Nephron progenitor cell (in vitro differentiated cells): ENCODE measurements at regions not wholly inside any gene's neighbourhood (a gene's known extent, or its start where the extent isn't known, plus 50 kb on each side); places are given as distances from the start of the nearest gene placed in this dataset.

Experiments used
- DNase-seq: peaks from one replicate; pipeline ENCODE4 v3.0.0; 2021
- H3K27ac Mint-ChIP-seq: 2 replicates; pipeline ENCODE4 v1.8.0; 2021; ENCODE audit warnings: mild to moderate bottlenecking, moderate library complexity, mixed read lengths
- H3K27me3 Mint-ChIP-seq: 2 replicates; pipeline ENCODE4 v1.8.0; 2021; ENCODE audit warnings: mild to moderate bottlenecking, low read depth, mixed read lengths; ENCODE audit not compliant: poor library complexity
- H3K36me3 Mint-ChIP-seq: 2 replicates; pipeline ENCODE4 v1.8.0; 2021; ENCODE audit warnings: low read depth, mixed read lengths
- H3K4me1 Mint-ChIP-seq: 2 replicates; pipeline ENCODE4 v1.8.0; 2021; ENCODE audit warnings: mixed read lengths
- H3K4me3 Mint-ChIP-seq: 2 replicates; pipeline ENCODE4 v1.8.0; 2021; ENCODE audit warnings: mild to moderate bottlenecking, moderate library complexity, mixed read lengths
- H3K9me3 Mint-ChIP-seq: 2 replicates; pipeline ENCODE4 v1.8.0; 2021; ENCODE audit warnings: mild to moderate bottlenecking, moderate library complexity, mixed read lengths
- TF ChIP-seq, protein P1 (sequence below): fragments of 200-600 bp; sonication (generic); IDR thresholded peaks from 2 replicates; pipeline ENCODE4 v1.5.0; 2021; ENCODE audit warnings: antibody characterized with exemption

DNA sequence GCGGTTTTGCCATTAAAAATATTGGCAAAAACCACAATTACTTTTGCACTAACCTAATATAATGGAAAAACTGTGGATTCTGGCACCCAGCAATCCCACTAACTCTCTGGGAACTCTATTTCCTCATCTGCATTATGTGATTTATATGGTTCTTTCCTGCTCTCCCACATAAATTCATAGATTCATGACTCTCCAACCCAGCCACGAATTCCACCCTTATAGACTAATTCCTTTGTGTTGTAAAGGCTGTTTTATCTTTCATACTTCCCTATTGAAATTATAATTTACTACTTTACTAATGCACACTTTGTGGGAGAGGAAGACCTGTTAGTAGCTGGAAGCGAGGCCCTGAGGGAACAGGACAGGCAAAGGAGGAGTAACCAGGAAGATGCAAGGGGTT lies 88.4 kb upstream of the GNAO1 start:
- H3K36me3 Mint-ChIP-seq, result no peaks in the 10 kb centered on the region
- H3K27ac Mint-ChIP-seq, result no peak overlapping the region
- TF ChIP-seq, protein P1, sequence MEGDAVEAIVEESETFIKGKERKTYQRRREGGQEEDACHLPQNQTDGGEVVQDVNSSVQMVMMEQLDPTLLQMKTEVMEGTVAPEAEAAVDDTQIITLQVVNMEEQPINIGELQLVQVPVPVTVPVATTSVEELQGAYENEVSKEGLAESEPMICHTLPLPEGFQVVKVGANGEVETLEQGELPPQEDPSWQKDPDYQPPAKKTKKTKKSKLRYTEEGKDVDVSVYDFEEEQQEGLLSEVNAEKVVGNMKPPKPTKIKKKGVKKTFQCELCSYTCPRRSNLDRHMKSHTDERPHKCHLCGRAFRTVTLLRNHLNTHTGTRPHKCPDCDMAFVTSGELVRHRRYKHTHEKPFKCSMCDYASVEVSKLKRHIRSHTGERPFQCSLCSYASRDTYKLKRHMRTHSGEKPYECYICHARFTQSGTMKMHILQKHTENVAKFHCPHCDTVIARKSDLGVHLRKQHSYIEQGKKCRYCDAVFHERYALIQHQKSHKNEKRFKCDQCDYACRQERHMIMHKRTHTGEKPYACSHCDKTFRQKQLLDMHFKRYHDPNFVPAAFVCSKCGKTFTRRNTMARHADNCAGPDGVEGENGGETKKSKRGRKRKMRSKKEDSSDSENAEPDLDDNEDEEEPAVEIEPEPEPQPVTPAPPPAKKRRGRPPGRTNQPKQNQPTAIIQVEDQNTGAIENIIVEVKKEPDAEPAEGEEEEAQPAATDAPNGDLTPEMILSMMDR, result no peak
- no peaks in the 10 kb centered on the region for H3K9me3 Mint-ChIP-seq
- H3K4me1 Mint-ChIP-seq, result peaks cover 43% of the 10 kb centered on the region
- no peak overlapping the region for H3K4me3 Mint-ChIP-seq
- peaks cover 26% of the 10 kb centered on the region for H3K27me3 Mint-ChIP-seq
- DNase-seq, result no peak

DNA sequence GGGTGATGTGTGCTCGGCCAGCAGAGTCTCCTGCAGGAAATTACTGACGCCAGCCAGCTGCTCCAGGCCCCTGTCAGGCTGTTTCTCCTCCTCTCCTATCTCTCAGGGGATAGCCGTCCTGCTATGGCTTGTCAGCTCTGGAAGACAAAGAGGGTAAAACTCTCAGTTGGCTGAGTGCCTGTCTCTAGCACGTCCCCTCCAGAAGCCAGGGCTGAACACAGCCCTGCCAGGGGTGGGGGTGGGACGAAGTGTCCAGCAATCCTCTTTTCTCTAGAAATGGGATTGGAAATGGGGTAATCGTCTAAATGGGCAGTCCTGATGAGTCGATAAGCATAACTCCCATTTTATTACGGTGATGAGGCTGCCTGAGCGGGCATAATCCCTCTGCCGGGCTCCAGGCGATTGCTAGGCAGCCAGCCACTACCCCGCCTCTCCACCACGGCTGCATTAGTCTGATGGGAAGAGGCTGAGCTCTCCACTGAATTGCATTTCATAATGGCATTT lies 89.1 kb upstream of the GNAO1 start:
- H3K27ac Mint-ChIP-seq, result no peak overlapping the region
- peaks cover 28% of the 10 kb centered on the region for H3K27me3 Mint-ChIP-seq
- no peak overlapping the region for H3K4me3 Mint-ChIP-seq
- peak; percentile 11 for DNase-seq
- H3K36me3 Mint-ChIP-seq, result no peaks in the 10 kb centered on the region
- TF ChIP-seq, protein P1, result no peak
- H3K4me1 Mint-ChIP-seq, result peaks cover 43% of the 10 kb centered on the region
- H3K9me3 Mint-ChIP-seq, result no peaks in the 10 kb centered on the region

DNA sequence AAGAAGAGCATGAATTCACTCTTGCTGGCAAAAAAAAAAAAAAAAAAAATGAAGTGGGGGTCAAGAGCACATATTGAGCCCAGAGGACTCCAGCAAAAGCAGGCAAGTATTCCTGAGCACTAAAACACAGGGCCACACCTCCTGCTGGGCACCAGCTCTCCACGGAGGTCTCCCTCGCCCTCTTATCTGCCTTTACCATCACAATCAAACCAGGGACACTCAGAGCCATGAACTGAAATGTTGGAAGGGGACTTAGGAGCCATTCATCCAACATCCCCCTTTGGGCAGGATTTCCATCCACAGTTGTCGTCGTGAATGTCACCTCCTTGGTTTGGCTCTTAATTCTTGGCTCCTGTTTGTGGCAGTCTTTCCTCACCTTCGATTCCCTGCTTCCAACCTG lies 89.8 kb upstream of the GNAO1 start:
- peaks cover 43% of the 10 kb centered on the region for H3K4me1 Mint-ChIP-seq
- TF ChIP-seq, protein P1, result no peak
- no peak overlapping the region for H3K4me3 Mint-ChIP-seq
- H3K36me3 Mint-ChIP-seq, result no peaks in the 10 kb centered on the region
- H3K27ac Mint-ChIP-seq, result no peak overlapping the region
- no peak for DNase-seq
- H3K27me3 Mint-ChIP-seq, result peaks cover 28% of the 10 kb centered on the region
- no peaks in the 10 kb centered on the region for H3K9me3 Mint-ChIP-seq

DNA sequence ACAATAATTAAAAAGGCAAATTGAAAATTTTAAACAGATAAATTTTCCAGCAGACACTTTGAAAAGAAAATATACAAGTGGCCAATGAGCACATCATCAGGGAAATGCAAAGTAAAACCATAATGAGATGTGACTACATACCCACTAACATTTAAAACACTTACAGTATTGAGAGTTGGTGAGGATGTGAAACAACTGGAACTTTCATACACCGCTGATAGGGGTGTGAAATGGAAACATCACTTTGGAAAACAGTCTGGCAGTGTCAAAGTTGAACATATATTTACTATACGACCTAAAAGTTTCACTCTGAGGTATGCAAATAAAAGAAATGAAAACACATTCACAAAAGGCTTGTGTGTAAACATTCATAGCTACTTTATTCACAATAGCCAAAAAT lies 94.0 kb upstream of the GNAO1 start:
- no peak overlapping the region for H3K4me3 Mint-ChIP-seq
- no peak for DNase-seq
- peaks cover 21% of the 10 kb centered on the region for H3K27me3 Mint-ChIP-seq
- TF ChIP-seq, protein P1, result no peak
- peaks cover 23% of the 10 kb centered on the region for H3K4me1 Mint-ChIP-seq
- H3K27ac Mint-ChIP-seq, result no peak overlapping the region
- H3K9me3 Mint-ChIP-seq, result no peaks in the 10 kb centered on the region
- no peaks in the 10 kb centered on the region for H3K36me3 Mint-ChIP-seq

DNA sequence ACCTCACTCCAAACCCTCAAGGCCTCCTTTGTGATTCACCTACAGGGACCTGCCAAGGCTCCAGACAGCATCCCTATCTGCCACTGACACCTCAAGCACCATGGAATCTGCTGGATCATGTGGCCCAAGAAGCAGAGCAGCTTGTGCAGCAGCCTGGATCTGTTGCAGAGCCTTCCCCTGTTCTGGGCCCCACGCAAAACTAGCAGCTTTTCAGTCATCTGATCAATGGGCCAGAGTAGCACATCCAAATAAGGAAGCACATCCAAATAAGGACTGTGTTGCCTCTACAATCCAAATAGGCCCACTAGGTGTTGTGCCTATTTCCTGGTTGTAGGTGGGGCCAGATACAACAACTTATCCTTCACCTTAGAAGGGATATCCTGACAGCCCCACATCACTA lies 97.1 kb upstream of the GNAO1 start:
- TF ChIP-seq, protein P1, result no peak
- Mint-ChIP-seq H3K36me3 (no peaks in the 10 kb centered on the region), H3K27ac (no peak overlapping the region), H3K9me3 (no peaks in the 10 kb centered on the region), H3K27me3 (peaks cover 12% of the 10 kb centered on the region), H3K4me1 (peaks cover 2% of the 10 kb centered on the region), H3K4me3 (no peak overlapping the region)
- no peak for DNase-seq

DNA sequence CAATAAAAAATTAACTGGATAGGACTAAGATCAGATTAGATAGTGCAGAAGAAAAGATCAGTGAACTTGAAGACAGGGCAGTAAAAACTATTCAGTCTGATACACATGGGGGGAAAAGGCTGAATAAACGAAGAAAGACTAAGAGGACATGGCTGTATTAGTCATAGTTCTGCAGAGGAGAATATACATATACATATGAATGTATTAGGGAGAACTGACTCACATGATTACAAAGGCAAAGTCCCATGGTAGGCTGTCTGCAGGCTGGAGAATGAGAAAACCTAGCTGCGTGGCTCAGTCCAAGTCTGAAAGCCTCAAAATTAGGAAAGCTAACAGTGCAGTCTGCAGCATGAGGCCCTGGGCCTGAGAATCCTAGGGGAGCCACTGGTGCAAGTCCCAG lies 98.2 kb upstream of the GNAO1 start:
- Mint-ChIP-seq H3K36me3 (no peaks in the 10 kb centered on the region), H3K27ac (no peak overlapping the region), H3K27me3 (peaks cover 6% of the 10 kb centered on the region), H3K9me3 (no peaks in the 10 kb centered on the region), H3K4me3 (no peak overlapping the region), H3K4me1 (no peaks in the 10 kb centered on the region)
- DNase-seq, result no peak
- TF ChIP-seq, protein P1, result no peak
